NT2/D1 (cell line): ENCODE measurements at regions not wholly inside any gene's neighbourhood (a gene's known extent, or its start where the extent isn't known, plus 50 kb on each side); places are given as distances from the start of the nearest gene placed in this dataset.

ENCODE experiments used
- SUZ12 ChIP-seq: IDR thresholded peaks from 2 replicates; pipeline ENCODE4 v1.6.1; 2011; ENCODE audit not compliant: insufficient read length, insufficient read depth; ENCODE audit errors: extremely low read depth
- YY1 ChIP-seq: IDR thresholded peaks from 2 replicates; pipeline ENCODE4 v1.6.1; 2011; ENCODE audit not compliant: insufficient read length, insufficient read depth
- ZNF274 ChIP-seq: IDR thresholded peaks from 2 replicates; pipeline ENCODE4 v1.6.1; 2011; ENCODE audit warnings: mild to moderate bottlenecking, low read depth, low read length

GRCh38 chr9:135339378-135339973, 140.1 kb upstream of the PPP1R26 start:
- no peak for TF ChIP-seq ZNF274
- no peak for TF ChIP-seq YY1
- no peak for TF ChIP-seq SUZ12
